ENCODE measurements at regions not wholly inside any gene's neighbourhood (a gene's known extent, or its start where the extent isn't known, plus 50 kb on each side); places are given as distances from the start of the nearest gene placed in this dataset.

DNA sequence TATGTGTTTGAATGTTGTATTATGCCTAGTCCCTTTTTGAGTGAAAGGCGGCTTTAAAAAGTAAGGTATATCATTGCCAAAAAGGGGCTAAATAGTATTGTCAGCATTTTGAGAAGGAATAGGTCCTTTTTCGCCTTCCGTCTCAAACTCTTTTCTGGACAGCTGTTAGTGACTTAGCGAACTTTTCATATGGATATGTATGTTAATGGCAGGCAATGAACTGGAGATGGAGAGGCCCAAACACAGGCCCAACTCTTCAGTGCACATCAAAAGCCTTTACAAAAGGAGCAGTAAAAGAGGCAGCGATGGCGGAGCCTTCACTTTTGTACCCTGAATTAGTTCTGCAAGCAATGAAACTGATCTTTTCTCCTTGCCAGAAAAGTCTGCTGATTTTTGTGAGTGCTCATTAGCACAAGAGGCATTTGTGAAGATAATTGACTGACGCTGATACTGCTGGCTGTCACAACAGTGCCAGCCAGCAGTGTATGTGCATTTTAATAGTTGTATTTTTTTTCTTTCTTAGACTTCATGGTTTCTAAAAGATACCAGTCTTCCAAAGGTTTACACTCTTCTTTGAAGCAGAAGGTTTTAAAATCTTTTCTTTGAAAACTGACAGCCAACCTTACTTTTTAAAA lies 243.7 kb upstream of the SP8 start:
- CTCF ChIA-PET = no interaction called here
- no peak for FAIRE-seq

More for the DNA sequence above, 243.7 kb upstream of the SP8 start:
- no TSS peak for BruUV-seq (replicated peaks)
- Histone ChIP-seq H3K27ac (ENCODE audit: insufficient read depth, low read depth, low read length) (no peak overlapping the region), H3K27me3 (ENCODE audit: control insufficient read depth in 2 of 2, insufficient read depth in 2 of 2, low read length in 2 of 2) (peaks cover 0 to 1% of the 10 kb centered on the region in 2 experiments), H2AFZ (ENCODE audit: low read depth, low read length) (no peak overlapping the region), H3K9me1 (replicated peaks; ENCODE audit: control insufficient read depth, extremely low read depth, insufficient read depth, low read length) (no peaks in the 10 kb centered on the region), H3K9me3 (replicated peaks; ENCODE audit: control insufficient read depth, insufficient read depth, low read length) (no peaks in the 10 kb centered on the region), H3K36me3 (ENCODE audit: control insufficient read depth in 2 of 2, extremely low read depth in 1 of 2, insufficient read depth in 2 of 2, low read length in 2 of 2) (no peaks in the 10 kb centered on the region), H3K79me2 (ENCODE audit: control insufficient read depth, insufficient read depth, low read length) (no peaks in the 10 kb centered on the region), H3K4me3 (replicated peaks in 1 of 3; ENCODE audit: insufficient read depth in 1 of 3, low read depth in 1 of 3, low read length in 3 of 3) (no peak overlapping the region), H3K9ac (replicated peaks; ENCODE audit: extremely low read depth, insufficient read depth, low read length) (no peak overlapping the region), H3K4me1 (ENCODE audit: control insufficient read depth, extremely low read depth, insufficient read depth, low read length) (no peaks in the 10 kb centered on the region), H3K4me2 (ENCODE audit: insufficient read depth, low read length) (no peak overlapping the region), H4K20me1 (replicated peaks; ENCODE audit: control insufficient read depth, extremely low read depth, insufficient read depth, low read length) (no peaks in the 10 kb centered on the region)
- dilution Hi-C loops (cut with MboI; ENCODE audit: extremely low pct_ligation_motif_present, low sequenced_read_pairs) = no loop called here
- intact Hi-C loops (cut with micrococcal nuclease) = no loop called here
- no peak for DNase-seq (ENCODE audit: low read depth, low spot score)
- POLR2A ChIA-PET = no interaction called here
- TF ChIP-seq FOS (IDR thresholded peaks at IDR 0.05; ENCODE audit: borderline replicate concordance, insufficient read depth, low read length) = no peak
- no peak for TF ChIP-seq MYC (IDR thresholded peaks at IDR 0.05; ENCODE audit: low read depth, low read length)
- TF ChIP-seq JUN (IDR thresholded peaks at IDR 0.05; ENCODE audit: borderline replicate concordance, insufficient read depth, insufficient read length, low read depth) = no peak
- no peak for TF ChIP-seq POLR2A (IDR thresholded peaks at IDR 0.05; ENCODE audit: low read depth, low read length)
- no peak for TF ChIP-seq GATA2 (IDR thresholded peaks at IDR 0.05; ENCODE audit: insufficient read depth, insufficient read length, low read depth, low read length)
- TF ChIP-seq, protein P1, sequence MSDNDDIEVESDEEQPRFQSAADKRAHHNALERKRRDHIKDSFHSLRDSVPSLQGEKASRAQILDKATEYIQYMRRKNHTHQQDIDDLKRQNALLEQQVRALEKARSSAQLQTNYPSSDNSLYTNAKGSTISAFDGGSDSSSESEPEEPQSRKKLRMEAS (IDR thresholded peaks at IDR 0.05; ENCODE audit: insufficient read depth, insufficient read length) = no peak
- no peak for TF ChIP-seq EZH2 (IDR thresholded peaks at IDR 0.05; ENCODE audit: borderline replicate concordance, low read depth, low read length, severe bottlenecking)
- no peak for TF ChIP-seq CTCF (IDR thresholded peaks at IDR 0.05; ENCODE audit: extremely low read depth in 1 of 2, insufficient read depth in 1 of 2, low read depth in 1 of 2, low read length in 2 of 2)
- TF ChIP-seq POLR2AphosphoS5 (IDR thresholded peaks at IDR 0.05; ENCODE audit: insufficient read depth, low read depth, low read length) = no peak

Data from endothelial cell of umbilical vein (primary cell).